ENCODE measurements at regions not wholly inside any gene's neighbourhood (a gene's known extent, or its start where the extent isn't known, plus 50 kb on each side); places are given as distances from the start of the nearest gene placed in this dataset.

DNA sequence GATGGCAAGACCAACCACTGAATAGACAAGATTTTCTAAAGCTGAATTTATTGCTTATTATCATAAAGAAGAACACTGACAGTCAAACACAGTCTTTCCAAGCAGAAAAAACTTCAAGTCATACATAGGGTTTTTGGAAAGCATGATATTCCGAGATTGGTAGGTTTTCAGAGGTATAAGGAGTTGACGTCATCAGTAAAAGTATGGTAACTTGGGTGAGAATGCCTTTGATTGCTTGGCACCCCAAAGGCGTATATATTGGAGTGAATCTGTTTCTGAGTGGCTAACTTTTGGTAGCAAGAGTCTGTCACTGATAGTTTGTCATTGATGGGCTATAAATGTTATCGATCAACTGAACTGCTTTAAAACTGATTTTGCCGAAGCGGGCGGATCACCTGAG is 227.9 kb upstream of the CNTN4 start:
- H3K4me3 ChIP-seq (replicated peaks in 1 of 4; ENCODE audit: control extremely low read depth in 1 of 4, insufficient read depth in 1 of 4, low read depth in 3 of 4, low read length in 4 of 4) = no peak overlapping the region
- no peak overlapping the region for H3K9ac ChIP-seq (ENCODE audit: insufficient read depth, low read length)
- no peak for DNase-seq (ENCODE audit: low read depth in 2 of 2)
- H3K36me3 ChIP-seq (ENCODE audit: control insufficient read depth, insufficient read depth, low read length) = no peaks in the 10 kb centered on the region
- no peaks in the 10 kb centered on the region for H3K4me1 ChIP-seq (ENCODE audit: control insufficient read depth, extremely low read depth, insufficient read depth, low read length)
- no peaks in the 10 kb centered on the region for H3K9me3 ChIP-seq (ENCODE audit: control insufficient read depth, insufficient read depth, low read depth, low read length)
- no peaks in the 10 kb centered on the region for H4K20me1 ChIP-seq (ENCODE audit: control insufficient read depth, extremely low read depth, insufficient read depth, low read length)
- H3K79me2 ChIP-seq (ENCODE audit: control insufficient read depth, insufficient read depth, low read length) = no peaks in the 10 kb centered on the region
- no peak overlapping the region for H2AFZ ChIP-seq (ENCODE audit: low read length)
- TF ChIP-seq, protein P1, sequence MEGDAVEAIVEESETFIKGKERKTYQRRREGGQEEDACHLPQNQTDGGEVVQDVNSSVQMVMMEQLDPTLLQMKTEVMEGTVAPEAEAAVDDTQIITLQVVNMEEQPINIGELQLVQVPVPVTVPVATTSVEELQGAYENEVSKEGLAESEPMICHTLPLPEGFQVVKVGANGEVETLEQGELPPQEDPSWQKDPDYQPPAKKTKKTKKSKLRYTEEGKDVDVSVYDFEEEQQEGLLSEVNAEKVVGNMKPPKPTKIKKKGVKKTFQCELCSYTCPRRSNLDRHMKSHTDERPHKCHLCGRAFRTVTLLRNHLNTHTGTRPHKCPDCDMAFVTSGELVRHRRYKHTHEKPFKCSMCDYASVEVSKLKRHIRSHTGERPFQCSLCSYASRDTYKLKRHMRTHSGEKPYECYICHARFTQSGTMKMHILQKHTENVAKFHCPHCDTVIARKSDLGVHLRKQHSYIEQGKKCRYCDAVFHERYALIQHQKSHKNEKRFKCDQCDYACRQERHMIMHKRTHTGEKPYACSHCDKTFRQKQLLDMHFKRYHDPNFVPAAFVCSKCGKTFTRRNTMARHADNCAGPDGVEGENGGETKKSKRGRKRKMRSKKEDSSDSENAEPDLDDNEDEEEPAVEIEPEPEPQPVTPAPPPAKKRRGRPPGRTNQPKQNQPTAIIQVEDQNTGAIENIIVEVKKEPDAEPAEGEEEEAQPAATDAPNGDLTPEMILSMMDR (conservative IDR thresholded peaks at IDR 0.05 in 1 of 2, IDR thresholded peaks at IDR 0.05 in 1 of 2; ENCODE audit: low read depth in 1 of 2, low read length in 2 of 2) = no peak
- no peak for TF ChIP-seq EZH2 (IDR thresholded peaks at IDR 0.05; ENCODE audit: low read length, missing control alignments)
- no peak overlapping the region for H3K27ac ChIP-seq (ENCODE audit: insufficient read depth, low read length)
- no peak overlapping the region for H3K4me2 ChIP-seq (ENCODE audit: extremely low read depth, insufficient read depth, low read length)
- no peaks in the 10 kb centered on the region for H3K27me3 ChIP-seq (ENCODE audit: control insufficient read depth, insufficient read depth, low read length)

DNA sequence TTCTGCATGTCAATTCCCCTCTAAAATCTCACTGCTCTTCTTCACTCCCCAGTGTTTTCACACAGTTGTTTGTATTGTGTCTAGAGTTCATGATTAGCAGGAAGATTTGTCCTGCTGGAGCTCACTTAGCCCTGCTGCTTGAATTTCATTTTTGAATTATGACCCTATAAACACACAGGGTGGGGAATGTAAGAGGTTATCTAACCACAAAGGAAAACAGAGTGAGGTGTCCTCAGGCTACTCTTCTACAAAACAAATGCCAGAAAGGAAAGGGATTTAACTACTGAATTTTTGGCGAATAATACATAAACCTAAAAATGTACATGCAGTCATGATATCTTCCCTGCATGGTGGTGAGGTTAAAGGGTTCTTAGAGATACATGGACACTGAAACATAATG is 215.1 kb upstream of the CNTN4 start:
- no peaks in the 10 kb centered on the region for H4K20me1 ChIP-seq (ENCODE audit: control insufficient read depth, extremely low read depth, insufficient read depth, low read length)
- H3K36me3 ChIP-seq (ENCODE audit: control insufficient read depth, insufficient read depth, low read length) = no peaks in the 10 kb centered on the region
- no peak for DNase-seq (ENCODE audit: low read depth in 2 of 2)
- no peak overlapping the region for H3K27ac ChIP-seq (ENCODE audit: insufficient read depth, low read length)
- H3K79me2 ChIP-seq (ENCODE audit: control insufficient read depth, insufficient read depth, low read length) = no peaks in the 10 kb centered on the region
- H3K9me3 ChIP-seq (ENCODE audit: control insufficient read depth, insufficient read depth, low read depth, low read length) = no peaks in the 10 kb centered on the region
- TF ChIP-seq EZH2 (IDR thresholded peaks at IDR 0.05; ENCODE audit: low read length, missing control alignments) = no peak
- TF ChIP-seq, protein P1 (conservative IDR thresholded peaks at IDR 0.05 in 1 of 2, IDR thresholded peaks at IDR 0.05 in 1 of 2; ENCODE audit: low read depth in 1 of 2, low read length in 2 of 2) = no peak
- H3K4me2 ChIP-seq (ENCODE audit: extremely low read depth, insufficient read depth, low read length) = no peak overlapping the region
- H3K9ac ChIP-seq (ENCODE audit: insufficient read depth, low read length) = no peak overlapping the region
- no peak overlapping the region for H2AFZ ChIP-seq (ENCODE audit: low read length)
- no peaks in the 10 kb centered on the region for H3K4me1 ChIP-seq (ENCODE audit: control insufficient read depth, extremely low read depth, insufficient read depth, low read length)
- no peak overlapping the region for H3K4me3 ChIP-seq (replicated peaks in 1 of 4; ENCODE audit: control extremely low read depth in 1 of 4, insufficient read depth in 1 of 4, low read depth in 3 of 4, low read length in 4 of 4)
- no peaks in the 10 kb centered on the region for H3K27me3 ChIP-seq (ENCODE audit: control insufficient read depth, insufficient read depth, low read length)

DNA sequence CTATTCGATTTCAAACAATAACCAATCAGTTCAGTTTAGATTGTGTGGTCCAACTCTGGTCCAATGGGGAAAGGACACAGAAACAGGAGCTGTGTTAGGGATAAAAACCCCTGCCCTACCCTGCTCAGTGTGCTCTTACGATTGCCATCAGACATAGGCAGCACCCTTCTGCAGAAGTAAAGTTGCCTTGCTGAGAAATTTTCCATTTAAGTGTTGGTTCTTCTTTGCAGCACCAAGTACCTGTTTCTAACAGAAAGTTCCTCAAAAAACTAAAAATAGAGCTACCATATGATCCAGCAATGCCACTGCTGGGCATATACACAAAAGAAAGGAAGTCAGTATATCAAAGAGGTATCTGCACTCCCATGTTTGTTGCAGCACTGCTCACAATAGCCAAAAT is 206.2 kb upstream of the CNTN4 start:
- no peaks in the 10 kb centered on the region for H3K27me3 ChIP-seq (ENCODE audit: control insufficient read depth, insufficient read depth, low read length)
- H3K9me3 ChIP-seq (ENCODE audit: control insufficient read depth, insufficient read depth, low read depth, low read length) = no peaks in the 10 kb centered on the region
- no peaks in the 10 kb centered on the region for H4K20me1 ChIP-seq (ENCODE audit: control insufficient read depth, extremely low read depth, insufficient read depth, low read length)
- no peaks in the 10 kb centered on the region for H3K36me3 ChIP-seq (ENCODE audit: control insufficient read depth, insufficient read depth, low read length)
- no peak overlapping the region for H3K9ac ChIP-seq (ENCODE audit: insufficient read depth, low read length)
- H3K4me2 ChIP-seq (ENCODE audit: extremely low read depth, insufficient read depth, low read length) = no peak overlapping the region
- no peak for TF ChIP-seq EZH2 (IDR thresholded peaks at IDR 0.05; ENCODE audit: low read length, missing control alignments)
- TF ChIP-seq, protein P1 (conservative IDR thresholded peaks at IDR 0.05 in 1 of 2, IDR thresholded peaks at IDR 0.05 in 1 of 2; ENCODE audit: low read depth in 1 of 2, low read length in 2 of 2) = no peak
- H3K4me1 ChIP-seq (ENCODE audit: control insufficient read depth, extremely low read depth, insufficient read depth, low read length) = no peaks in the 10 kb centered on the region
- H3K27ac ChIP-seq (ENCODE audit: insufficient read depth, low read length) = no peak overlapping the region
- no peaks in the 10 kb centered on the region for H3K79me2 ChIP-seq (ENCODE audit: control insufficient read depth, insufficient read depth, low read length)
- no peak overlapping the region for H2AFZ ChIP-seq (ENCODE audit: low read length)
- no peak for DNase-seq (ENCODE audit: low read depth in 2 of 2)
- H3K4me3 ChIP-seq (replicated peaks in 1 of 4; ENCODE audit: control extremely low read depth in 1 of 4, insufficient read depth in 1 of 4, low read depth in 3 of 4, low read length in 4 of 4) = no peak overlapping the region

Measured in fibroblast of lung (primary cell).